ENCODE measurements at regions not wholly inside any gene's neighbourhood (a gene's known extent, or its start where the extent isn't known, plus 50 kb on each side); places are given as distances from the start of the nearest gene placed in this dataset.

DNA sequence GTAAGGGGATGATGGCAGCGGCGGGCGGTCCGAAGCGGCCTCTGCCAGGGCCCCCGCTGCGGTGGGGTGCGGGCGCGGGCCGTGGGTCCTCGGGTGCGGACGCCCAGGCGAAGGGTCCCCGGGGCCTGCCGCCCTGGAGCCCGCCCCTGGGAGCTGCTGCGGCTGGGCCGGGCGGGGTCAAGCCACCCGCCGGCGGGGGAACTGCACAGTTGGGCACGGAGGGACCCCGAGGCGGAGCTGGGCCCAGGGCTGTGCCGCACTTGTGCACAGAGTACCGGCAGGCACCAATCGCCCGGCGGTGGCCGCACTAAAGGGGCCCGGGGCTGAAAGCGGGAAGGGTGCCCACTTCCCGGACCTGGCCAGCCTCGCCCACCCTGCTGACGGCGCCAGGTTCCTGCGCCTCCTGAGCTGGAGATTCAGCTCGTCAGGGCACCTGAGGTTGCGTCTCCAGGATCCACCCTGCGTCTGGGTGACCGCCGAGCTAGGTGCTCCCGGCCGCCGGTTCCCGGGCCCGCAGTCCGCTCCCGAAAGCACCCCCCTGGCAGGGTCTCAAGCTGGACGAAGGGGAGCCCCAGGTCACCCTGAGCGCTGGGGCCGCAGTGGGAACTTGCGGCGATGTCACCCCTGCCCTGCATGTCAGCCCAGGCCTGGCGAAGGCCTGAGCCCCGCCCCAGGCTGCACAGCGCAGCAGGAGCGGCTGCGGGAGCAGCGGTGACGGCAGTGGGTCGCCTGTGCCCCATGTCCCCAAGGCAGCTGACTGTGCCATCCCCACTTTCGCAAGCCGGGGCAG, 56.7 kb upstream of the ETV3 start:
- H3K36me3 Mint-ChIP-seq = no peaks in the 10 kb centered on the region
- H3K27me3 Mint-ChIP-seq = peaks cover 7% of the 10 kb centered on the region
- TF ChIP-seq, protein P1, sequence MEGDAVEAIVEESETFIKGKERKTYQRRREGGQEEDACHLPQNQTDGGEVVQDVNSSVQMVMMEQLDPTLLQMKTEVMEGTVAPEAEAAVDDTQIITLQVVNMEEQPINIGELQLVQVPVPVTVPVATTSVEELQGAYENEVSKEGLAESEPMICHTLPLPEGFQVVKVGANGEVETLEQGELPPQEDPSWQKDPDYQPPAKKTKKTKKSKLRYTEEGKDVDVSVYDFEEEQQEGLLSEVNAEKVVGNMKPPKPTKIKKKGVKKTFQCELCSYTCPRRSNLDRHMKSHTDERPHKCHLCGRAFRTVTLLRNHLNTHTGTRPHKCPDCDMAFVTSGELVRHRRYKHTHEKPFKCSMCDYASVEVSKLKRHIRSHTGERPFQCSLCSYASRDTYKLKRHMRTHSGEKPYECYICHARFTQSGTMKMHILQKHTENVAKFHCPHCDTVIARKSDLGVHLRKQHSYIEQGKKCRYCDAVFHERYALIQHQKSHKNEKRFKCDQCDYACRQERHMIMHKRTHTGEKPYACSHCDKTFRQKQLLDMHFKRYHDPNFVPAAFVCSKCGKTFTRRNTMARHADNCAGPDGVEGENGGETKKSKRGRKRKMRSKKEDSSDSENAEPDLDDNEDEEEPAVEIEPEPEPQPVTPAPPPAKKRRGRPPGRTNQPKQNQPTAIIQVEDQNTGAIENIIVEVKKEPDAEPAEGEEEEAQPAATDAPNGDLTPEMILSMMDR (conservative IDR thresholded peaks at IDR 0.05) = no peak
- no peaks in the 10 kb centered on the region for H3K9me3 Mint-ChIP-seq
- peaks cover 19% of the 10 kb centered on the region for H3K4me1 Mint-ChIP-seq (ENCODE audit: unreplicated experiment)
- H3K4me3 Mint-ChIP-seq = no peak overlapping the region
- no peak overlapping the region for H3K27ac Mint-ChIP-seq
- DNase-seq (ENCODE audit: extremely low spot score, unreplicated experiment) = no peak

DNA sequence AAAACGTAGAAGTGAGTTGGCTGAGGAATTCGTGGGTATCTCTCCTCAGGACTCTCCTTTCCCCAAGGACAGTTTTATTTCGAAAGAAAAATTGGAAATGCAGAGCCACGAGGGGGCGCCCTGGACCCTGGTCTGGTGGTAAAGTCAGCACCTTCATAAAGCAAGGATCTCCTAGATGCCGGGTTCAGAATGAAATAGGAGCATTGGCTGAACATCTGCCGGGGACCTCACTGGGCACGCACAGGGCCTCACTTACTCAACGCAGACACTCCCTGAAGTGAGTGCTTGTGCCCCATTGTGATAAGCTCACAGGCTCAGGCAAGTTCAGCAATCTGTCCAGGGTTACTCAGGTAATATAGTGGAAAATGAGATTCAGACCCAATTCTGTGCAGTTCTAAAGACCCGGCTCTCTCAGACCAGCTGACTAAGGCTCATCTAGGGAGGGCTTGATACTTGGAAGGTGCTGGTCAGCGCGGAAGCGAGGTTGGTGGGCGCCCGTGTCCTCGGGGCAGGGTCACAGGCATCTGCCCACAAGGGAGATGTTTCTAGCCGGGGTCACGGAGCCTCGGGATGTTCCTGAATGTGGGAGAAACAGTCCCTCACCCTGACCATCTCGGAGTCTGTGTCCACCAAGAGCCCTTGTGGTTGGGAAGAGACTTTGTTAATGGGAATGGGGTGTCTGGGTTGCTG, 55.7 kb upstream of the ETV3 start:
- Mint-ChIP-seq H3K4me1 (ENCODE audit: unreplicated experiment) (peaks cover 17% of the 10 kb centered on the region), H3K27me3 (peaks cover 10% of the 10 kb centered on the region), H3K4me3 (no peak overlapping the region), H3K9me3 (no peaks in the 10 kb centered on the region), H3K27ac (peak overlapping the region; percentile 45), H3K36me3 (no peaks in the 10 kb centered on the region)
- TF ChIP-seq, protein P1 (conservative IDR thresholded peaks at IDR 0.05) = peak; percentile 84
- no peak for DNase-seq (ENCODE audit: extremely low spot score, unreplicated experiment)

DNA sequence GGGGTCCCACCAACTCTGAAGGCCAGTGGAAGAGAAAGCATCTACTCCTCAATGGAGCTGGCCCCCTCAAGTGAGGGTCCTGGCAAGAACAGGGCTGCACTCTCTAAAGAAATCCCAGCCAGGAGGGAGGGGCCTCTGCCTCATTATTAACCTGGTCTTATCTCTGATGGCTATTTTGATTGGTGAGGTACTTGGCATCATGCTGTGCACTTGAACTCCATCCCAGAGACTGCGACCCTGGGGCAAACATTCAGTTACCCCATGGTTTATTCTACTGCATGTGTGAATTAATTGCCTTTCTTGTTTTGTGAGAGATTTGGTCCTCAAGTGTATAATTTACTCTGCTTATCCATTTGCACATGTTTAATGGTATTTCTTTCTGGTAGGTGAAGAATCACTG, 55.0 kb upstream of the ETV3 start:
- Mint-ChIP-seq H3K36me3 (no peaks in the 10 kb centered on the region), H3K27me3 (peaks cover 10% of the 10 kb centered on the region), H3K4me1 (ENCODE audit: unreplicated experiment) (peaks cover 14% of the 10 kb centered on the region), H3K4me3 (no peak overlapping the region), H3K9me3 (no peaks in the 10 kb centered on the region), H3K27ac (no peak overlapping the region)
- no peak for DNase-seq (ENCODE audit: extremely low spot score, unreplicated experiment)
- TF ChIP-seq, protein P1 (conservative IDR thresholded peaks at IDR 0.05) = no peak

DNA sequence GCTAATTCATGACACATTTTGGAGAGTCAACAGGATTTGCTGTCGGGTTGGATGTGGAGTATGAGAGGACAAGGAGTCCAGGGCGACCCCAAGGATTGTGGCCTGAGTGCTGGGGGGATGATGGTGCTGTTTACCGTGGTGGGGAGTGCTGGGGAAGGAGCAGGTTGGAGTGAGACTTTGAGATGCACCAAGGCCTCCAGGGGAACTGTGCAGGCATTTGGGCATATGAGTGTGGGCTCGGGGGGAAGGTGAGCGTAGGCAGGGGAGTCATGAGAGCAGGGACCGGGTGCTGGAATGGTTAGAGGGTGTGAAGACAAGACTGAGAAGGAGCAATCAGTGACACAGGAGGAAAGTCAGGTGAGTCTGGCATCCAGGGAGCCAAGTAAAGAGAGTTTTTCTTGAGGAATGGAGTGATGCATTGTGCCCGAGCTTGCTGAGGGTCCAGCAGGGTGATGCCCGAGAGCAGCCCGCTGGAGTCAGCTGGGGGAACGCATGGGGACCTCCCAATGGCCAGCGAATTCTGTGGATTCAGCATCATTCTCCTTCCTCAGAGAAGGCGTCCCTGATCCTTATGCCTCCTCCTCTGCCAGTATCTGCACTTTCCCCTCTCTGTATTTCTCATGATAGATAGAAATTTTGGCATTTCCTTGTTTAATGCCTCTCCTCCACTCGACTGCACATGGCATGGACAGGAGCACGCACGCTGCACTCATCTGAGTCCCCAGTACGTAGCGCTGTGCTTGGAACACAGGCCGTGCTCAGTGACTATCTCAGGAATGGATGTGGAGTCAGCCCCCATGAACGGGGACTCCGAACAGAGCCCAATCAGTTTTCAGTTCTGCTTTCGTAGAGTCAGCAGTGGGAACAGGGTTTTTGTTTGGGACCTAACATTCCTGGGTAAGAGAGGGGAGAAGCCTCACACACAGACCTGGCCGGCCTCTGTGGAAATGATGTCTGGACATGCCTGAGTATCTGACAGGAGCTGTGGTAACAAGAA, 52.1 kb upstream of the ETV3 start:
- no peak for DNase-seq (ENCODE audit: extremely low spot score, unreplicated experiment)
- Mint-ChIP-seq H3K27ac (no peak overlapping the region), H3K4me3 (no peak overlapping the region), H3K36me3 (no peaks in the 10 kb centered on the region), H3K9me3 (no peaks in the 10 kb centered on the region), H3K27me3 (peaks cover 17% of the 10 kb centered on the region), H3K4me1 (ENCODE audit: unreplicated experiment) (peaks cover 22% of the 10 kb centered on the region)
- TF ChIP-seq, protein P1 (conservative IDR thresholded peaks at IDR 0.05) = no peak

DNA sequence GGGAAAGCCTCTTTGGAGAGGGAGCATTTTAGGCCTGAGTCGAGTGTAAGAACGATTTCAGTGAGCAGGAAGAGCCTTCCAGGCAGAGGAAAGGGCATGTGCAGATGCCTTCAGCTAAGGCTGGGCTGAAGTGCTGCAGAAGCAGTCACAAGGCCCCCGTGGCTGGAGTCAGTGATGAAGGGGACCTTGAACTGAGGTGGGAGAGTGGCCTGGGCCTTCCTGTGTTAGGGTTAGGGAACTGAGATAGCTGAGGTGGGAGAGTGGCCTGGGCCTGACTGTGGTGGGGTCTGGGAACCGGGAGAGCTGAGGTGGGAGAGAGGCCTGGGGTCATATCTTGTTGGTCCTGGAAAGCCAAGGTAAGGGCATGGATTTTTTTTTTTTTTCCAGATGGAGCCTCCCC, 50.9 kb upstream of the ETV3 start:
- no peak for DNase-seq (ENCODE audit: extremely low spot score, unreplicated experiment)
- peaks cover 20% of the 10 kb centered on the region for H3K27me3 Mint-ChIP-seq
- H3K9me3 Mint-ChIP-seq = no peaks in the 10 kb centered on the region
- H3K36me3 Mint-ChIP-seq = no peaks in the 10 kb centered on the region
- TF ChIP-seq, protein P1 (conservative IDR thresholded peaks at IDR 0.05) = no peak
- H3K27ac Mint-ChIP-seq = no peak overlapping the region
- no peak overlapping the region for H3K4me3 Mint-ChIP-seq
- peaks cover 22% of the 10 kb centered on the region for H3K4me1 Mint-ChIP-seq (ENCODE audit: unreplicated experiment)
